HepG2 (cell line): ENCODE measurements at regions not wholly inside any gene's neighbourhood (a gene's known extent, or its start where the extent isn't known, plus 50 kb on each side); places are given as distances from the start of the nearest gene placed in this dataset.

Source experiments
- ATF6 ChIP-seq: sonication (generic); formaldehyde crosslinking; conservative IDR thresholded peaks from 2 replicates; pipeline ENCODE4 v1.4.0; 2020; ENCODE audit warnings: missing genetic modification reagents
- CBFB ChIP-seq: sonication (generic); formaldehyde crosslinking; IDR thresholded peaks from 2 replicates; pipeline ENCODE4 v1.4.0; 2020; ENCODE audit warnings: missing genetic modification reagents
- CEBPG ChIP-seq: IDR thresholded peaks from 2 replicates; pipeline ENCODE4 v1.6.1; 2016
- ETV6 ChIP-seq: sonication (generic); formaldehyde crosslinking; conservative IDR thresholded peaks from 2 replicates; pipeline ENCODE4 v1.4.0; 2020; ENCODE audit warnings: missing genetic modification reagents
- MED1 ChIP-seq: sonication (generic); formaldehyde crosslinking; IDR thresholded peaks from 2 replicates; pipeline ENCODE4 v1.4.0; 2020; ENCODE audit warnings: missing genetic modification reagents
- PAX8 ChIP-seq: sonication (generic); formaldehyde crosslinking; IDR thresholded peaks from 2 replicates; pipeline ENCODE4 v1.8.0; 2022; ENCODE audit warnings: mild to moderate bottlenecking, missing genetic modification reagents, borderline replicate concordance
- POLR2A ChIP-seq, 2 experiments: IDR thresholded peaks; 2 replicates each; pipeline ENCODE4 v1.6.1; 2011; ENCODE audit warnings: low read depth in 2 of 2, low read length in 2 of 2, mild to moderate bottlenecking in 1 of 2, moderate library complexity in 1 of 2; ENCODE audit not compliant: insufficient read depth in 1 of 2
- RBM22 ChIP-seq: fragments of 200-400 bp; formaldehyde crosslinking; optimal IDR thresholded peaks from 2 replicates; pipeline ENCODE3; 2017; ENCODE audit warnings: mild to moderate bottlenecking, low read length, moderate library complexity
- SP2 ChIP-seq: sonication (generic); formaldehyde crosslinking; IDR thresholded peaks from 2 replicates; pipeline ENCODE4 v1.5.1; 2020; ENCODE audit warnings: mild to moderate bottlenecking, missing genetic modification reagents
- SUZ12 ChIP-seq: fragments of 150-350 bp; IDR thresholded peaks from 2 replicates; pipeline ENCODE4 v1.6.1; 2014; ENCODE audit warnings: low read depth, low read length
- ZNF501 ChIP-seq: sonication (generic); formaldehyde crosslinking; IDR thresholded peaks from 2 replicates; pipeline ENCODE4 v1.5.1; 2020; ENCODE audit warnings: mild to moderate bottlenecking, moderate library complexity, missing genetic modification reagents
- TF ChIP-seq, protein P1 (sequence below): sonication (generic); formaldehyde crosslinking; IDR thresholded peaks from 2 replicates; pipeline ENCODE4 v1.8.1; 2022; ENCODE audit warnings: low read depth, mild to moderate bottlenecking, missing genetic modification reagents
- TF ChIP-seq, protein P2 (sequence below): sonication (generic); formaldehyde crosslinking; IDR thresholded peaks from 2 replicates; pipeline ENCODE4 v1.5.1; 2020; ENCODE audit warnings: missing genetic modification reagents, mild to moderate bottlenecking, borderline replicate concordance
- TF ChIP-seq, protein P3 (sequence below): sonication (generic); formaldehyde crosslinking; IDR thresholded peaks from 2 replicates; pipeline ENCODE4 v1.5.0; 2020; ENCODE audit warnings: mild to moderate bottlenecking, missing genetic modification reagents, moderate library complexity

- TF ChIP-seq, protein P1, sequence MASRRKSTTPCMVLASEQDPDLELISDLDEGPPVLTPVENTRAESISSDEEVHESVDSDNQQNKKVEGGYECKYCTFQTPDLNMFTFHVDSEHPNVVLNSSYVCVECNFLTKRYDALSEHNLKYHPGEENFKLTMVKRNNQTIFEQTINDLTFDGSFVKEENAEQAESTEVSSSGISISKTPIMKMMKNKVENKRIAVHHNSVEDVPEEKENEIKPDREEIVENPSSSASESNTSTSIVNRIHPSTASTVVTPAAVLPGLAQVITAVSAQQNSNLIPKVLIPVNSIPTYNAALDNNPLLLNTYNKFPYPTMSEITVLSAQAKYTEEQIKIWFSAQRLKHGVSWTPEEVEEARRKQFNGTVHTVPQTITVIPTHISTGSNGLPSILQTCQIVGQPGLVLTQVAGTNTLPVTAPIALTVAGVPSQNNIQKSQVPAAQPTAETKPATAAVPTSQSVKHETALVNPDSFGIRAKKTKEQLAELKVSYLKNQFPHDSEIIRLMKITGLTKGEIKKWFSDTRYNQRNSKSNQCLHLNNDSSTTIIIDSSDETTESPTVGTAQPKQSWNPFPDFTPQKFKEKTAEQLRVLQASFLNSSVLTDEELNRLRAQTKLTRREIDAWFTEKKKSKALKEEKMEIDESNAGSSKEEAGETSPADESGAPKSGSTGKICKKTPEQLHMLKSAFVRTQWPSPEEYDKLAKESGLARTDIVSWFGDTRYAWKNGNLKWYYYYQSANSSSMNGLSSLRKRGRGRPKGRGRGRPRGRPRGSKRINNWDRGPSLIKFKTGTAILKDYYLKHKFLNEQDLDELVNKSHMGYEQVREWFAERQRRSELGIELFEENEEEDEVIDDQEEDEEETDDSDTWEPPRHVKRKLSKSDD (CRISPR knock-in tag) = no peak
- TF ChIP-seq MED1 (CRISPR knock-in tag) (no peak), CBFB (no peak), ETV6 (CRISPR knock-in tag) (no peak), ZNF501 (CRISPR knock-in tag) (no peak), ATF6 (CRISPR knock-in tag) (no peak), RBM22 (no peak), PAX8 (CRISPR knock-in tag) (no peak), SUZ12 (no peak), SP2 (CRISPR knock-in tag) (no peak), POLR2A (IDR thresholded peaks at IDR 0.05; ENCODE audit: insufficient read depth in 1 of 2, low read depth in 2 of 2, low read length in 2 of 2) (no peak), CEBPG (no peak)
- TF ChIP-seq, protein P2, sequence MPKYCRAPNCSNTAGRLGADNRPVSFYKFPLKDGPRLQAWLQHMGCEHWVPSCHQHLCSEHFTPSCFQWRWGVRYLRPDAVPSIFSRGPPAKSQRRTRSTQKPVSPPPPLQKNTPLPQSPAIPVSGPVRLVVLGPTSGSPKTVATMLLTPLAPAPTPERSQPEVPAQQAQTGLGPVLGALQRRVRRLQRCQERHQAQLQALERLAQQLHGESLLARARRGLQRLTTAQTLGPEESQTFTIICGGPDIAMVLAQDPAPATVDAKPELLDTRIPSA (CRISPR knock-in tag) = no peak
- TF ChIP-seq, protein P3, sequence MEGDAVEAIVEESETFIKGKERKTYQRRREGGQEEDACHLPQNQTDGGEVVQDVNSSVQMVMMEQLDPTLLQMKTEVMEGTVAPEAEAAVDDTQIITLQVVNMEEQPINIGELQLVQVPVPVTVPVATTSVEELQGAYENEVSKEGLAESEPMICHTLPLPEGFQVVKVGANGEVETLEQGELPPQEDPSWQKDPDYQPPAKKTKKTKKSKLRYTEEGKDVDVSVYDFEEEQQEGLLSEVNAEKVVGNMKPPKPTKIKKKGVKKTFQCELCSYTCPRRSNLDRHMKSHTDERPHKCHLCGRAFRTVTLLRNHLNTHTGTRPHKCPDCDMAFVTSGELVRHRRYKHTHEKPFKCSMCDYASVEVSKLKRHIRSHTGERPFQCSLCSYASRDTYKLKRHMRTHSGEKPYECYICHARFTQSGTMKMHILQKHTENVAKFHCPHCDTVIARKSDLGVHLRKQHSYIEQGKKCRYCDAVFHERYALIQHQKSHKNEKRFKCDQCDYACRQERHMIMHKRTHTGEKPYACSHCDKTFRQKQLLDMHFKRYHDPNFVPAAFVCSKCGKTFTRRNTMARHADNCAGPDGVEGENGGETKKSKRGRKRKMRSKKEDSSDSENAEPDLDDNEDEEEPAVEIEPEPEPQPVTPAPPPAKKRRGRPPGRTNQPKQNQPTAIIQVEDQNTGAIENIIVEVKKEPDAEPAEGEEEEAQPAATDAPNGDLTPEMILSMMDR (CRISPR knock-in tag) = no peak
These were observed 180.2 kb downstream of the SEMA6D start for GRCh38 chr15:47897525-47897924.
